Ectodermal cell (in vitro differentiated cells): ENCODE measurements at regions not wholly inside any gene's neighbourhood (a gene's known extent, or its start where the extent isn't known, plus 50 kb on each side); places are given as distances from the start of the nearest gene placed in this dataset.

Experiments used
- H3K27ac ChIP-seq: 2 replicates; pipeline ENCODE4 v1.7.0; 2013; ENCODE audit warnings: mild to moderate bottlenecking, low read depth, low read length; ENCODE audit not compliant: insufficient read depth, poor library complexity, severe bottlenecking
- H3K27me3 ChIP-seq: 2 replicates; pipeline ENCODE4 v1.7.0; 2013; ENCODE audit warnings: mild to moderate bottlenecking, low read length; ENCODE audit not compliant: insufficient read depth, control insufficient read depth, poor library complexity, severe bottlenecking
- H3K36me3 ChIP-seq: one replicate; pipeline ENCODE4 v1.7.0; 2013; ENCODE audit warnings: low read length; ENCODE audit not compliant: control insufficient read depth, insufficient read depth
- H3K4me1 ChIP-seq: one replicate; pipeline ENCODE4 v1.7.0; 2013; ENCODE audit warnings: low read length; ENCODE audit not compliant: control insufficient read depth, insufficient read depth
- H3K4me3 ChIP-seq: 2 replicates; pipeline ENCODE4 v1.7.0; 2013; ENCODE audit warnings: low read depth, low read length, control low read depth; ENCODE audit not compliant: insufficient read depth
- H3K9me3 ChIP-seq: 2 replicates; pipeline ENCODE4 v1.7.0; 2013; ENCODE audit warnings: mild to moderate bottlenecking, low read length, moderate library complexity; ENCODE audit not compliant: control insufficient read depth
- WGBS, 2 experiments: methylation state at CpG; one replicate each; pipeline ENCODE4 v1.1.7; 2013; ENCODE audit warnings: missing lambda C conversion rate in 2 of 2; 5-methylcytosine and 5-hydroxymethylcytosine counted together

- no peaks in the 10 kb centered on the region for H3K27me3 ChIP-seq
- no peaks in the 10 kb centered on the region for H3K36me3 ChIP-seq
- peaks cover 4% of the 10 kb centered on the region for H3K4me1 ChIP-seq
- no peak overlapping the region for H3K4me3 ChIP-seq
- H3K9me3 ChIP-seq: no peaks in the 10 kb centered on the region
- WGBS, 2 experiments: 91 to 95% methylated on average over 1 to 5 of the region's 5 CpGs
- no peak overlapping the region for H3K27ac ChIP-seq
Observed at GRCh38 chr3:178458313-178459037, 77.8 kb upstream of the KCNMB2 start.

GRCh38 chr3:178459038-178459410 lies 77.2 kb upstream of the KCNMB2 start:
- Histone ChIP-seq H3K27ac (no peak overlapping the region), H3K4me1 (peaks cover 4% of the 10 kb centered on the region), H3K4me3 (no peak overlapping the region), H3K9me3 (no peaks in the 10 kb centered on the region), H3K27me3 (no peaks in the 10 kb centered on the region), H3K36me3 (no peaks in the 10 kb centered on the region)
- 88 to 100% methylated on average over 1 of the region's 1 CpG for WGBS, 2 experiments

GRCh38 chr3:178465260-178466180 lies 70.7 kb upstream of the KCNMB2 start:
- no peak overlapping the region for H3K4me3 ChIP-seq

GRCh38 chr3:178472941-178473340 lies 63.3 kb upstream of the KCNMB2 start:
- Histone ChIP-seq H3K4me1 (no peaks in the 10 kb centered on the region), H3K36me3 (no peaks in the 10 kb centered on the region), H3K27ac (no peak overlapping the region), H3K9me3 (no peaks in the 10 kb centered on the region), H3K4me3 (no peak overlapping the region), H3K27me3 (no peaks in the 10 kb centered on the region)

More at GRCh38 chr3:178465260-178466180, 70.7 kb upstream of the KCNMB2 start:
- no peaks in the 10 kb centered on the region for H3K27me3 ChIP-seq
- no peaks in the 10 kb centered on the region for H3K9me3 ChIP-seq
- no peak overlapping the region for H3K27ac ChIP-seq
- WGBS, 2 experiments: 88 to 93% methylated on average over 2 of the region's 2 CpGs
- H3K4me1 ChIP-seq: no peaks in the 10 kb centered on the region
- H3K36me3 ChIP-seq: no peaks in the 10 kb centered on the region

- WGBS, 2 experiments: 66 to 71% methylated on average over 4 of the region's 4 CpGs
- H3K4me1 ChIP-seq: no peaks in the 10 kb centered on the region
- H3K9me3 ChIP-seq: no peaks in the 10 kb centered on the region
- no peak overlapping the region for H3K4me3 ChIP-seq
- H3K27ac ChIP-seq: no peak overlapping the region
- no peaks in the 10 kb centered on the region for H3K36me3 ChIP-seq
- no peaks in the 10 kb centered on the region for H3K27me3 ChIP-seq
Observed at GRCh38 chr3:178474526-178474925, 61.7 kb upstream of the KCNMB2 start.

GRCh38 chr3:178475062-178475461 lies 61.2 kb upstream of the KCNMB2 start:
- Histone ChIP-seq H3K4me1 (no peaks in the 10 kb centered on the region), H3K27me3 (no peaks in the 10 kb centered on the region), H3K27ac (no peak overlapping the region), H3K36me3 (no peaks in the 10 kb centered on the region), H3K9me3 (no peaks in the 10 kb centered on the region), H3K4me3 (no peak overlapping the region)
- WGBS, 2 experiments: 88 to 92% methylated on average over 3 of the region's 3 CpGs

GRCh38 chr3:178476886-178477285 lies 59.4 kb upstream of the KCNMB2 start:
- WGBS, 2 experiments: 90 to 91% methylated on average over 1 to 2 of the region's 2 CpGs
- Histone ChIP-seq H3K27me3 (no peaks in the 10 kb centered on the region), H3K9me3 (no peaks in the 10 kb centered on the region), H3K4me1 (no peaks in the 10 kb centered on the region), H3K36me3 (no peaks in the 10 kb centered on the region), H3K27ac (no peak overlapping the region), H3K4me3 (no peak overlapping the region)

- no peaks in the 10 kb centered on the region for H3K36me3 ChIP-seq
- no peak overlapping the region for H3K27ac ChIP-seq
- H3K4me3 ChIP-seq: no peak overlapping the region
- 86 to 96% methylated on average over 1 of the region's 1 CpG for WGBS, 2 experiments
- H3K27me3 ChIP-seq: no peaks in the 10 kb centered on the region
- H3K9me3 ChIP-seq: no peaks in the 10 kb centered on the region
- H3K4me1 ChIP-seq: no peaks in the 10 kb centered on the region
Observed at GRCh38 chr3:178479446-178479845, 56.8 kb upstream of the KCNMB2 start.

GRCh38 chr3:178479860-178480259 lies 56.4 kb upstream of the KCNMB2 start:
- Histone ChIP-seq H3K27ac (no peak overlapping the region), H3K4me3 (no peak overlapping the region), H3K4me1 (no peaks in the 10 kb centered on the region), H3K27me3 (no peaks in the 10 kb centered on the region), H3K36me3 (no peaks in the 10 kb centered on the region), H3K9me3 (no peaks in the 10 kb centered on the region)
- 76 to 78% methylated on average over 4 of the region's 4 CpGs for WGBS, 2 experiments

GRCh38 chr3:178480274-178480673 lies 56.0 kb upstream of the KCNMB2 start:
- Histone ChIP-seq H3K27me3 (no peaks in the 10 kb centered on the region), H3K36me3 (no peaks in the 10 kb centered on the region), H3K9me3 (no peaks in the 10 kb centered on the region), H3K4me1 (no peaks in the 10 kb centered on the region), H3K27ac (no peak overlapping the region), H3K4me3 (no peak overlapping the region)
- WGBS, 2 experiments: 91 to 92% methylated on average over 4 to 5 of the region's 5 CpGs
